ENCODE measurements at regions not wholly inside any gene's neighbourhood (a gene's known extent, or its start where the extent isn't known, plus 50 kb on each side); places are given as distances from the start of the nearest gene placed in this dataset.

- no peak for TF ChIP-seq CTCF (IDR thresholded peaks at IDR 0.05)
- no peak for TF ChIP-seq EZH2 (IDR thresholded peaks at IDR 0.05; ENCODE audit: borderline replicate concordance, insufficient read depth, low read depth, low read length, poor library complexity, severe bottlenecking)
Observed at GRCh38 chr7:41796331-41796730, 93.4 kb upstream of the INHBA start.
